AG08395 (cell line): ENCODE measurements at regions not wholly inside any gene's neighbourhood (a gene's known extent, or its start where the extent isn't known, plus 50 kb on each side); places are given as distances from the start of the nearest gene placed in this dataset.
A peak's percentile ranks its signal among the peaks of the same experiment; 100 is the strongest.
"Not testable (repeated sequence)": the region's sequence is repeated elsewhere in the genome, so short reads cannot be mapped to it uniquely, and the experiment has no call there.

ENCODE experiments used
- DNase-seq: peaks from one replicate; pipeline ENCODE4 v3.0.0; 2012; ENCODE audit warnings: mixed read lengths, low spot score

DNA sequence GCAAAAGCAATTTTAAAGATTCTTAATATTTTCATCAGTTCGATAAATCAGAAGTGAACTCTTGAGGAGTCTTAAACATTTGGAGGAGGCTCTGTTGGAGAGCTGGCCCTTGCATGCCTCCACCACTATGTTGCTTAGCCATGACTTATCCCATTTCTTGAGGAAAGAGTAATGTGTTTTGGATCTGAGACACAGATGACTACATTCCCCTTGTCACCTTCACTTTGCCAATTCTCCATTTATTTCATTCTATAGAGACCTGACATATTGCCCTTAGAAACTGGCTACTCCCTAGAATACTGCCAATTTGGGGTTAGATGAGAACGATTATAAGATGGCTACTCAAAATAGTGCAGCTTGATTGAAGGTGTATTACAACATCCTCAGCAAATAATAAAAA is 157.4 kb upstream of the TMEM260 start:
- DNase-seq = no peak

DNA sequence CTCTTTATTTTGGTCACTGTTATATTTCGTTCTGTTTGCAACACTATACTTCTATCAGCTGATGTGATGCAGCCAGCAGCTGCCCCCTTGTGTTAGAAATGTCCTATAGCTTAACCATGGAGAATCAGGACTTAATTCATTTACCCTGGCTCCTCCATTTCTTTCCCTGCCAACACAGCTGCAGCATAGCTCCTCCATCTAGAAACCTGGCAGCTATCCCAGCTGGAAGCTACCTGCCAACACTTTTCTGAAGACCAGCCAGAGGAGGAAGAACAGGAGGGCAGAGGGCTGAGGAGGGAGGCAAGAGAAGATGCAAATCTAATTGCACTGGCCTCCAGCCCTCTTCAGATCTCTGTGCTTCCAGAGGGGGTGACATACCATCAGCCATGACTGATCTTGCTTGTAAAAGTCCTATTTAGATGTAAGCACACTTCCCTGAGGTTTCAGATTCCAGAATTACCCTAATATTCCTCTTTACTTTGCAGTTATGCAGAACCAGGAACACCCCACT is 156.8 kb upstream of the TMEM260 start:
- DNase-seq = peak; percentile 78

DNA sequence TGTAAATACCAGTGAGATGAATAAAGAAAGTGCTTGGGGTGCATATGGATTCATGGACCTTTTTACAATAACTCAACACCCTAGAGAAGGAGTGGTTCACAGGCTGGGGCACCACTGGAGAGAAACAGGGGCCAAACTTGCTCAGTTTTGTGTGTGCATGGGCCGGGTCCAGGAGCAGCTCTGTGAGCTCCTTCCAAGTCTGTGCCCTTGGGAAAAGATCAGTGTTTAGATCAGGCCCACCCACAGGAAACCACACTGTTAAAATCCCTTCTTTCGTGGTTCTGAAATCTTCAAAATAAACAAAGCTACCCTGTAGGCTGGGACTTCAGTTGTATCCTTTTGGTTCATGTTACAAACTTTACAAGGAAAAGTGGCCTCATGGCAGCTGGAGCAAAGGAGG is 156.1 kb upstream of the TMEM260 start:
- DNase-seq = no peak

DNA sequence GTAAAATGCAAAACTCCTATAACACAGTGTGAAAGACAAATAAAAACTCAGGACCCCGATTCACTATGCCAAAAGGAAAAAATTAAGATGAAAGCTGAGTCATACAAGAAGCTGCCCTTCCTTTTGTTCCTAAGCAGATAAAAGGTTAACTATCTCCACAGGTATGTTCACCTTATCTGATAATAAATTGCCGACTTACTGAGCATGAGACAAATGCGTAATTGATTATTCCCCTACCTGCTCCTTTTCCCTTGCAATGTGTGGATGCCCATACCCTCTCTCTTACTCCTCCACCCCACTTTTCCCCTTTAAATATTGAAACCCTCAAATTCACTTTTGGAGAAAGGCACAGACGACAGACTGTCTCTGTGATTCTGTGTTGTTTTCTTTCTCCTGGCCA is 148.6 kb upstream of the TMEM260 start:
- DNase-seq = no peak

DNA sequence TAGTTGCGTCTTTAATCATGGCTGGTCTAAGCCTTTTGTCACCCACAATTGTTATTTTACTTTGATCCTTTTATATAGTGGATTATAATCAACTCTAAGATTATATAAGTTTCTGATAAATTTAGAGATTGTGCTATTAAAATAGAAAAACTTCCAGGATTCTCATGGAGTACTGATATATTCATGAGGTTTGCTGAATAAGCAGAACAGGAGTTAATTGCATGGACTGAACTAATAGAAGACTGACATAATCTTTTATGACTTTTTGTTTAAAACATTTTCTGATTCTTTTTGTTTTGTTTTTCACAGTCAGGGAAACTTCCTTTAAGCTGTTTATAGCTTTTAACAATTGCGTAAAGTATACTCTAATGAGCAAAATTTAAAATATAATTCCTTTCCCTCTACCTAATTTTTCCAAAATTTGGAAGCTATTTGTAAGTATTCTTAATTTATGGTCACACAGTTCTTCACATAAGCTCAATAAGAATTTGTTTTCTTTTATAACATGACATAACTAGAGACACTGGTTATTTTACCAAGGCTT is 129.9 kb upstream of the TMEM260 start:
- DNase-seq = no peak

DNA sequence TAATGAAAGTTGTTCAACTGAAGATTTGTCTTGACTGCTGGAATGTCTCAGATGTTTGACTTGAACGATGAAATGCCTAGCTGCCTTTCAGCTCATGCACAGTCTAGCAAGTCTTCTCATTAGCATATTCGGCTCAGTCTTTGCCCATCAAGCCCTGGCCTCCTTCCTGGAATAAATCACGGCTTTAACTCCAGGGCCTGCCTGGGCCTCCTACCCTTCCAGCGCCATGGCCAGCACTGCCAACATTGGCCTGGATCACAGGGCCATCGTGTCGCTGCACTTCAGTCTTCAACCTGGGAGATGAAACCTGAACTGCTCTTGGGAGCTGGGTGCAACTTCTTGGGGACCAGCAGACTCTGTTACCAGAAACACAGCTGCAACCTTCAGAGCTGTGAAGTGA is 126.7 kb upstream of the TMEM260 start:
- no peak for DNase-seq

DNA sequence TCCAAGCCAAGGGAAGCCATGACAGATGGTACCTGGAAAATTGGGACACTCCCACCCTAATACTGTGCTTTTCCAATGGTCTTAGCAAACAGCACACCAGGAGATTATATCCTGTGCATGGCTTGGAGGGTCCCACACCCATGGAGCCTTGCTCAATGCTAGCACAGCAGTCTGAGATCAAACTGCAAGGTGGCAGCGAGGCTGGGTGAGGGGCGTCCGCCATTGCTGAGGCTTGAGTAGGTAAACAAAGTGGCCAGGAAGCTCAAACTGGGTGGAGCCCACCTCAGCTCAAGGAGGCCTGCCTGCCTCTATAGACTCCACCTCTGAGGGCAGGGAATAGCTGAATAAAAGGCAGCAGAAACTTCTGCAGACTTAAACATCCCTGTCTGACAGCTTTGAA is 124.9 kb upstream of the TMEM260 start:
- not testable (repeated sequence) for DNase-seq

DNA sequence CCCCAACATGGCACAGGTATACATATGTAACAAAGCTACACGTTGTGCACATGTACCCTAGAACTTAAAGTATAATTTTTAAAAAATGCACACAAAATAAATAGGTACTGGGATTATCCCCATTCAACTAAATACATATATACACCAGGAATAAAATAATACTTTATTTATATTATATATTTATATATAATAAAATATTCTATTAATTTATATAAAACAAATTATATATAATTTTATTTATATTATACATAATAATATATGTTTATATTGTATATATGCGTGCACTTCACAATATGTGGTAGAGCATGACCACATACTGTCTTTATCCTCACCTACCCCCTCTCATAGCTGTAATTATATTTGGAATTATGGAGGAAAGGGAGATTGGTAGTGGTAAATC is 119.1 kb upstream of the TMEM260 start:
- no peak for DNase-seq

DNA sequence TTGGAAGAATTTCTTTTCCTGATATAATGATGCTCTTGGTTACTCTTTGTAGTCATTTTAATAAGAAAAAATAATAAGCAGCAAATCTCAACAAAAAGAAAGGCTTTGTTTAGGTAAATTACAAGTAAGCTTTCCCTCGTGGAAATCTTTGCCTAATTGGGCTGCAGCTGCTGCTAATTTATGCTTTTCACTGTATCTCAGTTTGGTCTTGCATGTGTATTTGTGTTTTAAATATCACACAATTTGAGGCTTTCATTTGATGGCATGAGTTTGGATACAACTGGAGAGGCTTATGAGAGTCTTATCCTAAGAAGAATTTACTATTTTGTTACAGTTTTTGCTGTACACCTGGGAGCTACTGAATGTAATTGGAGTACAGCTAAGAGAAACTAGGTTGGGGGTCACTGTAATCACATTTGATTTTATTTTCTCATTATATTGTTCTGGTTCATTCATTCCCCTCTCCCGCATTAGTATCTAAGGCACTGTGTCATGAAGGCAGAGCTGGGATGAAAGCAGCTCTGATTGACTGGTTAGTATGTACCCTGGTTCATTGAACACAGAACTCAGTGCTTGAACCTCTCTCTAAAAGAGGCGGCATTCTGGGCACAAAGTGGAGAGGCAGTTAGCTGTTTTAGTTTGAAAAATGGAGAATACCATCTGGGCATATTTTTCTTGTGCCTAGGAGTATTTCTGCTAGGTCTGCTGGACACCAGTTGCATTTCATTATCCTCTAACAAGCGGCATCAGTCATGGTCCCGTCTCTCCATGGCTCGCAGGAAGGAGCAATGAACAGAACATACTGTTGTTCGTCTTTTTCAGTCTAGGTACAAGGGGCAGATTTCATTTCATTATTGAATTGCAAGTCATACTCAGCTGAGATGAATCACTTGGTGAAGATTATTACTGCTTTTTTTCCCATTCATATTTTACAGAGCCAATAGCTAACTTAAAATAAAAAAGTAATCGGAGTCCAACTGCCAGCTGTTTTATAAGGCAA is 118.0 kb upstream of the TMEM260 start:
- DNase-seq = no peak

DNA sequence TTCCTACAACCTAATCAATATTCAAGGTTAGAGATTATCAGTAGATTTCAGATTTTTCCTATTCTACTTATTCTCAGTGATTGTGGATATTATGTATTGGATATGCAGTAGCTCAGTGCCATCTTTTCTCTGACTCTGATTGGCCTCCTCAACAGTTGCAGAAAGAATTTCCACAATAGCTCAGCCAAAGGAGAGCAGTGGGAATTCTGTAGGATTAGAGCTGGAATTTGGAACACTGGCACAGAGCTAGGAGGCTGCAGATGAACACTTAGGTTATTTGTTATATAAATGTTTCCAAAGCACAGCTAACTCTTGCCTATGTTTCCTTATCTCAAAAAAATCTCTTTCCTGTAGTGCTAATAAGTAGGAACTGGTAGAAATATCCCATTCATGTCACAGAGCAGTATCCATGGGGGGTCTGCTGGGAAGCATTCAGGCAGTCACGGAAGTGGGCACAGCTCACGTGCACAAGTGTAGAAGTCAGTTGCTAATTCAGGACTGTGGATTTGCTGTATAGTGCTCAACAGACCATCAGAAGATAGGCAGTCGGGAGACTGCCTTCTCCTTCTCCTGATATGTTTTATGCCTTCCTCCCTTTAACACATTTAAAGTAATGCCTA is 116.2 kb upstream of the TMEM260 start:
- no peak for DNase-seq

DNA sequence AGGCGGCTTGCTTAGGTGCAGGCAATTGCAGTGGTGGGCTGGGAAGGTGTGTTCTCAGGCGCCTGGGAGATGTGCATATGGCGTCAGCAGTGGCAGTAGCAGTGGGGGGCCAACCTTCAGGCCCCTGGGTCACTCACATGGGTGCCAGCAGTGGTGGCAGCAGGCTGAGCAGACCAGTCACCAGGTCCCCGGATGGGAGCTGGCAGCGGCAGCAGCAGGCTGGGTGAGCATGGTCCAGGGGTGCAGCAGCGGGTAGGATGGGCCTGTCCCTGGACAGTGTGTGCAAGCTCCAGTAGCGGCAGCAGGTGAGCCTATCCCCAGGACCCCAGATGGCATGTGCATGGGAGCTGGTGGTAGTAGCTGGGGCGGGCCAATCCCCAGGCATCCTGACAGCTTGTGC is 108.5 kb upstream of the TMEM260 start:
- no peak for DNase-seq

DNA sequence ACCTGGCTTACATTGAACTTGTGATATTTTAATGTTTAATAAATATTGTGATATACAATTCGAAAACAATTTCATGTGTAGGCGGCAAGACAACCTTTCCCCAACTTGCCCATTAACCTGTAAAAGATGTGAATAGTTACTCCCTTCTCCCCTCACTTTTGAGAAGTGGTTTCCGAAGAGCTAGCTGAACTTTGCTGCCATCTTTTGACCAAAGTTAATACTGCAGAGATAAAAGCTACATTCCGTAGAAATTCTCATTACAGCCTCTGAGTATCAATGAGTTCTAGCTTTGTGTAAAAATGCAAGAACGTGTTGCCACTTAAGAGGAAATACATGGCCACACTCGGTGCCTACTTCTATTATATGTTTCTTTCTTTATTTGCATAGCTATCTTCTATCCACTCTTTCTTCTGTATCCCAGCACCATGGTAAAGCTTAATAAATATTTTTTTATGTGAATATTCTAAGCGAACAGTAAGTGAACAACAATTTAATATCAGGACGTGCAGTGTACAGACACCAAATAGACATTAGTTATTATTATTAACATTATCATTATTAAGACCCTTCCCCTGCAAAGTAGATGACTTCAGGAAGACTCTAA is 105.1 kb upstream of the TMEM260 start:
- DNase-seq = peak; percentile 53

DNA sequence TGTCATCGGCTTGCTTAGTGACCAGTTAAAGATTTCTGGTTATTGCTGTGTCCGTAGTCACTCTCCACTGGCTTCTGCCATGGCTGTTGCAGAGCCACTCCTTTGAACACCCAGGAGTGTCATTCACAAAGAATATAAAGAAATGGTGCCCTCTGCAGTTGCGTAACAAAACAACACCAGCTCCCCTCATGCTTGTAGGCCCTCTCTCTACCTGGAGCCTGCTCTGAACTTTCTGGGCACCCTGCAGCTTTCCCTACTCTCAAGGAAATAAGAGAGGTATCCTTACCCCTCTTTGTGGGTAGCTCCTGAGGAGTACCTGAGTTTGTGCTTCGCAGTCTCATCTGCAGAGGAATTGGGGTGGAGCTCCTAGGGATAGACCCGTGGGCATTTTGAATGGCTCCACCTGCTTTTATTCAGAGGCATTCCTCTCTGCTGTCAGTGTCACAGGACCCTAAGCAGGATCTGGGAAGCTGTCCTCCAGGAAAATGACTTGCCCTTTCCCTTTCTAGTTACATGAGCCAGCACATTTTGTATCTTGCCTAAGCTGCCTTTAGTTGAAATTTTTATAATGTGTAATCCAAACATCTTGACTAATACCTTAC is 97.2 kb upstream of the TMEM260 start:
- no peak for DNase-seq

DNA sequence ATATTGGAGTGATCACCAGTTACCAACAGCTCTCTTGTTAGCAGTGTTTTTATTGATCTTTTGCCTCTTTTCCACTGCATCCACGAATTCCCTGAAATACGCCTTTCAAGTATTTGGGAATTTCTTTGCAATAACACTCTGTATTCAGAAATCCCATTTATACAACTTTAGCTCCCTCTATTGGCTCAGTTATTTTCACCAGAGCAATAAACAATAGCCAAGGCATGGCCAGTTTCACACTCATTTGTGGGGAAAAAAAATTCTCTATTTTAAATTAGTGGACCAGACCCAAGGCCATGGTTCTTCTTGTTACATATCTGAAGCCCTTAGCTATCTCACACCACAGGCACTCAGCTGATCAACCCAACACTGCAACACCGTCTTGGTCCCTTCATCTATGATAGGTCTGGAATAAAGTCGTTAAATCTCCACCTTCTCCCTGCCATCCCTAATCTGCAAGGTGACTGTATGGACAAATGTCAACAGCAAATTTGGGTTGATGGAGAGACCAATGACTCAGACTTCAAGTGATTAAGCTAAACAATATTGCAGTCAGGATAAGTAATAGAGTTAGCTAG is 92.4 kb upstream of the TMEM260 start:
- peak; percentile 6 for DNase-seq

DNA sequence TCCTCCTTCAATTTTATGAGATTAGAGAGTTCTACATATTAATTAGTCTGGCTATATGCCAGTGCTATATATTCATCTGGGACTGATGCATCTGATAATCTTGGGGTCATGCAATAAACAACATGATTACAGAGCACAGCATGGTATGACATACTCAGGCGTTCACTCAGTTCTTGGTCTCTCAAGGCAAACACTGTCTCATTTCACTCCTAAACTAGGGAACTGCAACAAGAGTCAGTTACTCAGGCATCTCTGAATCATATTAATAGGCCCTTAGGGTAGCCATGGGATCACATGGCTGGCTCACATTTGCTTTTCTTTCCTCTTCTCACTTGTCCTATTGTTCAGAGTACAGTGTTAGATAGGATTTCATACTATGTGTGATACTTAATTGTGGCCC is 91.8 kb upstream of the TMEM260 start:
- peak; percentile 15 for DNase-seq

DNA sequence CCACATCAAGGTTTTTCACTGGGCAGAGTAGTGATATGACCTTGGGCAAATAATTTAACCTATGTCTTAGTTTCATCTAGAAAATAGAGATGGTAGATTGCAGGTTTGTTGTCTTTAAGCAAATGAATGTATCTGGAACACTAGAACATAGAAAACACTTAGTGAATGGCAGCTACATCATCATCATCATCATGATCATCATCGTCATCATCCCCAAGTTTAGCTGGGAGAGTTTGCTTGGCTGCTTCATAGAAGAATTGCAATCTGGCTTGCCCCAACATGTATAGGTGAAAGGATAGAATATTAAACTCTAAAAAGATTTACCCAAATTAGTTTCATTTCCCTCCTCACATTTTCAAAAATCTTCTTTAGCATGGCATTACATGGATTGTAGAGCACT is 91.3 kb upstream of the TMEM260 start:
- DNase-seq = no peak

DNA sequence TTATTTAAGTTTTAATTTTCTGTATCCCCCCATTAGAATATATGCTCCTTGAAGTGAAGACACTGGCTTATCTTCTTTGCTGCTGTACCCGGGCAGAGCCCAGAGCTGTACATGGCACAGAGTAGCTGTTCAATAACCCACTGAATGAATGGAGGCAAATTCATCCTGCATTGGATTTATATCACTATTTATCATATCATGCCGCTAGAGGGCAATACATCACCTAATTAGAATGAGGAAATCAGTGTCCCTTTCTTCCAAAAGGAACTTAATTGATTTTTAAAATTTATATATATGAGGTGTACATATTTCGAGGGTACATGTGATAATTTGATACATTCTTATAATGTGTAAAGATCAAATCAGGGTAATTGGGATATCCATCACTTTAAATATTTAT is 89.2 kb upstream of the TMEM260 start:
- peak; percentile 27 for DNase-seq

DNA sequence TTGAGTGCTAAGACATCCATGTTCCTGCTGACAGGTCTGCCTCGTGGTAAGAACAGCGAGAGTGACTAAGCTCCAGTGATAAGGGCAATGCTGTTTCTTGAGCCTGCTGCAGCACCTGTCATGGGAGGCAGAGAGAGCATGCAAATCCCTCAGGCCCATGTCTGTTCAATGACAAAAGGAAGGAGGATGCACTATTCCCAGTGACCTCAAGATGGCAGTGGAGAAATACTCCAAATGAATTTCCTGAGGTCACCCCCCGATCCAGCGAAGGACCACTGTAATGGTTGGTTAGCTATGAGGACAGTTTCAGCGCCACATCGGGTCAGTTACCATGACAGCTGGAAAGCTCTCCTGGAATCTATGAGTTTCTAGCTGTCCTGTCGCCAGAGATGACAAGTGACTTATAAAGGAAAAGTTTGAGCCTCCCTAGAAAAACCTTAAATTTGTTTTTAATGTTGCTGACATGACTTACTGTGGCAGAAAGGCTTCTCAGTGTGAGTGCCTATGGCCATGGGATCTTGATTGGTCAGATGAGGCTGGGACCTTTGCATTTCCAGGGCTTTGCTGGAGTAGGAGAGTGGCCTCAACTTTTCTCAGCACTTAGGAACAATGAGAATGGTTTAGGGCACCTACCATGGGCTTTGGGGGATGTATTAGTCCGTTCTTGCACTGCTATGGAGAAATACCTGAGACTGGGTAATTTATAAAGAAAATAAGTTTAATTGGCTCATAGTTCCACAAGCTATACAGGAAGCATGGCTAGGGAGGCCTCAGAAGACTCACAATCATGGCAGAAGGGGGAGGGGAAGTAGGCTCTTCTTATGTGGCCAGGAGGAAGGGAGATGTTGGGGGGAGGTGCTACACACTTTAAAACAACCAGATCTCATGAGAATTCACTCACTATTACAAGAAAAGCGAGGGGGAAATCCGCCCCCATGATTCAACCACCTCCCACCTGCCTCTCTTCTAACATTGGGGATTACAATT is 88.0 kb upstream of the TMEM260 start:
- peak; percentile 38 for DNase-seq

DNA sequence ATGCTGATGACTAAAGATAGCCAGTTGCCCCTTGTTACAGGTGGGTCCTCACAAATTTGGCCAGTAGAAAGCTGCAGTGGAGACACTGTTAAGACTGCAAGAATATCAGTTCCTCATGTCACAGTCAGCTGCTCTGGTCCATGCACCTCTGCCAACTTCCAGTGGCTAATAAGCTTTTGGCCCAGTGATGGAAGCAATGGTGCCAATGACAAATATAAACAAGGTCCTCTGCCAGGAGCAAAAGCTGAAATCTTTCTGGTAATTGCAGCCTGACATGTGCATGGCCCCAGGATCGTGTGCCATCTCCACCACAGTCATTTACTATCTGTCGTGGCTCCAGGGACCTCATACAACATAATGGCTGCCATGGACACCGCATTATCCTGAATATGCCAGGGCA is 85.4 kb upstream of the TMEM260 start:
- DNase-seq = no peak

DNA sequence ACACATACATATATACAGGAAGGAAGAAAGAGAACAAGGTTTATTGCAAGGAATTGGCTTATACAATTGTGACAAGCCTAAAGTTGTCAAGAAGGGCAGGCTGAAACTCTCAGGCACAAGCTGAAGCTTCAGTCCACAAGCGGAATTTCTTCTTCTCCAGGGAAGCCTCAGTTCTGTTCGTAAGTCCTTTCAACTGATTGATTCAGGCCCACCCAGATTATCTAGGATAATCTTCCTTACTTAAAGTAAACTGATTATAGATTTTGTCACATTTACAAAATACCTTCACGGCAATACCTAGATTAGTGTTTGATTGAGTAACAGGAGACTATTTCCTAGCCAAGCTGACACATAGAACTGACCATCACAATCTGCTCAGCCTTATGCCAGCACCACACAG is 81.5 kb upstream of the TMEM260 start:
- no peak for DNase-seq
